ENCODE measurements at regions not wholly inside any gene's neighbourhood (a gene's known extent, or its start where the extent isn't known, plus 50 kb on each side); places are given as distances from the start of the nearest gene placed in this dataset.

DNA sequence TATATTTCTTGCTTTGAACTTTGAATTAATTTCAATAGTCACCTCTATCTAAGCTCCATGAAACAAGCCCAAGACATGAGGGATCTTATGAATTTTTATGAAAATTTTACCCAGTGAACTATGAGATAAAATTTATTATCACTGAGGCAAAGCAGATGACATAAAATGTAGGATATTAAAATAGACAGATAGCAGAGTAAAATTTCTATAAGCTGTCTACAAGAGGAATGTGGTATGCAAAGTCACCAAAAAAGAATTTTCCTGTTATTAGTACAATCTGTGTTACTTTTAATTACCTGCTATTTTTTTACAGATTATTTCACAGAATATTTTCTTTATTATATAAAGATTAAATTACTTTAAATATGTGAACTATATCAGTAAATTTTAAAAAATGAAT is 2312.6 kb downstream of the PCDH9 start:
- TF ChIP-seq EZH2phosphoT487 (IDR thresholded peaks at IDR 0.05; ENCODE audit: unreplicated experiment) (no peak), CTCF (conservative IDR thresholded peaks at IDR 0.05; ENCODE audit: low read depth in 2 of 2) (no peak), POLR2AphosphoS5 (IDR thresholded peaks at IDR 0.05; ENCODE audit: low read depth) (no peak), EZH2 (IDR thresholded peaks at IDR 0.05; ENCODE audit: low read depth, unreplicated experiment) (no peak), ZNF331 (CRISPR knock-in tag; IDR thresholded peaks at IDR 0.05; ENCODE audit: low read depth) (no peak), JUNB (IDR thresholded peaks at IDR 0.05; ENCODE audit: unreplicated experiment) (no peak), CREB1 (CRISPR knock-in tag; IDR thresholded peaks at IDR 0.05; ENCODE audit: low read depth) (no peak), STAT1 (IDR thresholded peaks at IDR 0.05; ENCODE audit: unreplicated experiment) (no peak), ZNF114 (CRISPR knock-in tag; IDR thresholded peaks at IDR 0.05) (no peak)
- TF ChIP-seq, protein P1, sequence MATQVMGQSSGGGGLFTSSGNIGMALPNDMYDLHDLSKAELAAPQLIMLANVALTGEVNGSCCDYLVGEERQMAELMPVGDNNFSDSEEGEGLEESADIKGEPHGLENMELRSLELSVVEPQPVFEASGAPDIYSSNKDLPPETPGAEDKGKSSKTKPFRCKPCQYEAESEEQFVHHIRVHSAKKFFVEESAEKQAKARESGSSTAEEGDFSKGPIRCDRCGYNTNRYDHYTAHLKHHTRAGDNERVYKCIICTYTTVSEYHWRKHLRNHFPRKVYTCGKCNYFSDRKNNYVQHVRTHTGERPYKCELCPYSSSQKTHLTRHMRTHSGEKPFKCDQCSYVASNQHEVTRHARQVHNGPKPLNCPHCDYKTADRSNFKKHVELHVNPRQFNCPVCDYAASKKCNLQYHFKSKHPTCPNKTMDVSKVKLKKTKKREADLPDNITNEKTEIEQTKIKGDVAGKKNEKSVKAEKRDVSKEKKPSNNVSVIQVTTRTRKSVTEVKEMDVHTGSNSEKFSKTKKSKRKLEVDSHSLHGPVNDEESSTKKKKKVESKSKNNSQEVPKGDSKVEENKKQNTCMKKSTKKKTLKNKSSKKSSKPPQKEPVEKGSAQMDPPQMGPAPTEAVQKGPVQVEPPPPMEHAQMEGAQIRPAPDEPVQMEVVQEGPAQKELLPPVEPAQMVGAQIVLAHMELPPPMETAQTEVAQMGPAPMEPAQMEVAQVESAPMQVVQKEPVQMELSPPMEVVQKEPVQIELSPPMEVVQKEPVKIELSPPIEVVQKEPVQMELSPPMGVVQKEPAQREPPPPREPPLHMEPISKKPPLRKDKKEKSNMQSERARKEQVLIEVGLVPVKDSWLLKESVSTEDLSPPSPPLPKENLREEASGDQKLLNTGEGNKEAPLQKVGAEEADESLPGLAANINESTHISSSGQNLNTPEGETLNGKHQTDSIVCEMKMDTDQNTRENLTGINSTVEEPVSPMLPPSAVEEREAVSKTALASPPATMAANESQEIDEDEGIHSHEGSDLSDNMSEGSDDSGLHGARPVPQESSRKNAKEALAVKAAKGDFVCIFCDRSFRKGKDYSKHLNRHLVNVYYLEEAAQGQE (IDR thresholded peaks at IDR 0.05; ENCODE audit: unreplicated experiment): no peak

All from GM23338 (cell line).